ENCODE measurements at regions not wholly inside any gene's neighbourhood (a gene's known extent, or its start where the extent isn't known, plus 50 kb on each side); places are given as distances from the start of the nearest gene placed in this dataset.

- Histone ChIP-seq H3K27ac (ENCODE audit: insufficient read length, low read depth, low read length) (no peak overlapping the region), H3K23ac (ENCODE audit: insufficient read length, low read depth, low read length) (no peak overlapping the region), H2BK120ac (ENCODE audit: low read depth, low read length, poor library complexity, severe bottlenecking) (no peak overlapping the region), H3K9ac (ENCODE audit: extremely low read depth, insufficient read length, low read length) (no peak overlapping the region), H3K9me3 (ENCODE audit: control insufficient read depth, low read depth, low read length) (no peaks in the 10 kb centered on the region), H4K20me1 (ENCODE audit: control insufficient read depth, insufficient read depth, insufficient read length) (no peaks in the 10 kb centered on the region), H4K8ac (replicated peaks; ENCODE audit: insufficient read length, low read depth, low read length) (no peak overlapping the region), H3K18ac (ENCODE audit: insufficient read length, low read depth, low read length) (no peak overlapping the region), H2BK12ac (ENCODE audit: insufficient read length, low read depth, low read length) (no peak overlapping the region), H3K14ac (ENCODE audit: insufficient read depth, low read length) (no peak overlapping the region), H2BK15ac (ENCODE audit: low read depth, low read length) (no peak overlapping the region), H3K4ac (ENCODE audit: low read depth, low read length) (no peak overlapping the region), H3K23me2 (ENCODE audit: insufficient read length, low read depth, low read length, poor library complexity, severe bottlenecking) (no peaks in the 10 kb centered on the region), H3T11ph (ENCODE audit: low read length) (no peak overlapping the region), H3K79me1 (ENCODE audit: insufficient read depth, low read depth, low read length, poor library complexity, severe bottlenecking) (no peaks in the 10 kb centered on the region), H2AFZ (ENCODE audit: low read length) (no peak overlapping the region), H3K79me2 (ENCODE audit: insufficient read depth, low read length) (no peaks in the 10 kb centered on the region), H2BK20ac (ENCODE audit: low read depth, low read length, poor library complexity, severe bottlenecking) (no peak overlapping the region), H3K56ac (ENCODE audit: insufficient read length, low read depth, low read length) (no peak overlapping the region), H3K4me1 (ENCODE audit: insufficient read depth, low read length) (no peaks in the 10 kb centered on the region; the same call in 1 of the 2 replicates), H3K4me2 (ENCODE audit: insufficient read depth, insufficient read length, low read length) (no peak overlapping the region), H4K5ac (ENCODE audit: insufficient read length, low read depth, low read length) (no peak overlapping the region), H2BK5ac (ENCODE audit: insufficient read length, low read length) (no peak overlapping the region), H3K27me3 (ENCODE audit: insufficient read depth, low read length) (no peaks in the 10 kb centered on the region; the same call in 1 of the 2 replicates), H4K91ac (ENCODE audit: insufficient read length, low read depth, low read length) (no peak overlapping the region), H2AK5ac (ENCODE audit: insufficient read length, low read length) (no peak overlapping the region)
- peaks cover 0 to 19% of the 10 kb centered on the region in 2 experiments; a peak in 2 of 4 replicates for H3K4me1 Mint-ChIP-seq
- no peaks in the 10 kb centered on the region; the same call in 1 of the 2 replicates for H3K27me3 Mint-ChIP-seq (ENCODE audit: low read depth)
- no CpG with 5 or more reads among the region's 9 CpGs for WGBS (ENCODE audit: extremely low coverage, insufficient read length, low lambda C conversion rate)
- no peak for DNase-seq
- H3K4me3 Mint-ChIP-seq = no peak overlapping the region
- no peaks in the 10 kb centered on the region for H3K9me3 Mint-ChIP-seq
- TF ChIP-seq CTCF (conservative IDR thresholded peaks at IDR 0.05) = no peak
- H3K27ac Mint-ChIP-seq = no peak overlapping the region
- no peaks in the 10 kb centered on the region for H3K36me3 Mint-ChIP-seq (ENCODE audit: insufficient read depth in 1 of 3, low read depth in 3 of 3)
These were observed 99.4 kb upstream of the DLG1 start for GRCh38 chr3:197397838-197398237.

All from H9 (cell line).